ENCODE measurements at regions not wholly inside any gene's neighbourhood (a gene's known extent, or its start where the extent isn't known, plus 50 kb on each side); places are given as distances from the start of the nearest gene placed in this dataset.

- DNase-seq = no peak
Measured at GRCh38 chr13:85665286-85665685, 133.9 kb downstream of the SLITRK6 start.

GRCh38 chr13:85663856-85664255 lies 135.4 kb downstream of the SLITRK6 start:
- no peak for DNase-seq

- DNase-seq = no peak
Measured at GRCh38 chr13:85662186-85662585, 137.0 kb downstream of the SLITRK6 start.

GRCh38 chr13:85661675-85662074 lies 137.5 kb downstream of the SLITRK6 start:
- no peak for DNase-seq

GRCh38 chr13:85659493-85659892 lies 139.7 kb downstream of the SLITRK6 start:
- DNase-seq = no peak

- no peak for DNase-seq
Measured at GRCh38 chr13:85657942-85658341, 141.3 kb downstream of the SLITRK6 start.

GRCh38 chr13:85655040-85655439 lies 144.2 kb downstream of the SLITRK6 start:
- DNase-seq = no peak

- DNase-seq = no peak
Measured at GRCh38 chr13:85654227-85654626, 145.0 kb downstream of the SLITRK6 start.

- DNase-seq = no peak
Measured at GRCh38 chr13:85653681-85654080, 145.5 kb downstream of the SLITRK6 start.

GRCh38 chr13:85652491-85652890 lies 146.7 kb downstream of the SLITRK6 start:
- DNase-seq = no peak

- no peak for DNase-seq
Measured at GRCh38 chr13:85651440-85651839, 147.8 kb downstream of the SLITRK6 start.

- DNase-seq = no peak
Measured at GRCh38 chr13:85650613-85651012, 148.6 kb downstream of the SLITRK6 start.

GRCh38 chr13:85640727-85641126 lies 158.5 kb downstream of the SLITRK6 start:
- no peak for DNase-seq

GRCh38 chr13:85638815-85639393 lies 160.3 kb downstream of the SLITRK6 start:
- no peak for DNase-seq

GRCh38 chr13:85638265-85638664 lies 161.0 kb downstream of the SLITRK6 start:
- no peak for DNase-seq

GRCh38 chr13:85632526-85633195 lies 166.6 kb downstream of the SLITRK6 start:
- DNase-seq = peak in 1 of 56 donors; percentile 4

GRCh38 chr13:85631801-85632200 lies 167.4 kb downstream of the SLITRK6 start:
- DNase-seq = no peak

GRCh38 chr13:85626603-85627002 lies 172.6 kb downstream of the SLITRK6 start:
- no peak for DNase-seq

- no peak for DNase-seq
Measured at GRCh38 chr13:85619321-85619720, 179.9 kb downstream of the SLITRK6 start.

- DNase-seq = no peak
Measured at GRCh38 chr13:85618521-85618920, 180.7 kb downstream of the SLITRK6 start.

GRCh38 chr13:85616275-85616674 lies 182.9 kb downstream of the SLITRK6 start:
- DNase-seq = no peak

GRCh38 chr13:85615031-85615430 lies 184.2 kb downstream of the SLITRK6 start:
- DNase-seq = no peak

- DNase-seq = no peak
Measured at GRCh38 chr13:85610024-85610423, 189.2 kb downstream of the SLITRK6 start.

All from nucleus accumbens (tissue), 56 donors.